GM12865 (cell line): ENCODE measurements at regions not wholly inside any gene's neighbourhood (a gene's known extent, or its start where the extent isn't known, plus 50 kb on each side); places are given as distances from the start of the nearest gene placed in this dataset.

Source experiments
- DNase-seq: peaks from one replicate; pipeline ENCODE4 v3.0.0; 2010; ENCODE audit warnings: low read depth
- H3K4me3 ChIP-seq: 2 replicates; pipeline ENCODE4 v1.5.1; 2011; ENCODE audit warnings: mild to moderate bottlenecking, low read depth, low read length, control low read depth
- CTCF ChIP-seq: IDR thresholded peaks from 2 replicates; pipeline ENCODE4 v1.5.1; 2011; ENCODE audit warnings: low read length, control low read depth, low read depth, inconsistent platforms; ENCODE audit not compliant: insufficient read depth; ENCODE audit errors: missing control alignments

DNA sequence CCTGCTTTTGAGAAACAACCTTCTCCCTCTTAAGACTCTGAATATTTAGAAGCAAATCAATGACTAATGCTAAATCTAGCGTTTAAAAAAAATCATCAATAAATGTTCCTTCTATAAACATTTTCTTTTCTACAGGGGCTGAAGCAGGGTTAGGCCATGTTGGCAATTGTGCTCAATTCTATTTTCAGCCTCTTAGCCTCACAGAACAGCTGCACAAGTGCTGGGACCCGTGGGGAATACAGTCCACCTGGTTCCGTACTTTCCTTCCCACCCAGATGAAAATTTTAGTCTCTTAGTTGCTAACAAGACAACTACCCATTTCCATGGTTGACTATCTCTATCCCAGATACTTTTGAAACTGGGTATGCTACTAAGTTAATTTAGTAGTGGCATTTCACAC is 138.6 kb downstream of the RPS12 start:
- H3K4me3 ChIP-seq, result no peak overlapping the region
- TF ChIP-seq CTCF, result no peak
- DNase-seq, result no peak

DNA sequence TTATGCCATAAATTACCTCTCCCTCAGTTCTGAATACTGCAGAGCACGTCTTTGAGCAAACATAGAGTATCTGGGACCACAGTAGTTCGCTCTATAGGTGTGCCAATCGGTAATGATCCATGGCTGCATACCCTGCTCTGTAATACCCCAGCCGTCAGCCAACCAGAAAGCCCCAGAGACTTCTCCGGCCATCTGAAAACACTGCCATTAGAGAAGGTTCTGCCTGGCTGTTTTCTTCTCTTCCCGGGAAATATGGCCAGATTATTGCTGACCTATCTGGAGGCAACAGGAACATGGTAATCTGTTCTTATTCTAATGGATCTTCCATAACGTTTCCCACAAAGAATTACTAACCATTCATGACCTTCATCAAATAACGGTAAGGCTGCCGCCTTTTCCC is 139.9 kb downstream of the RPS12 start:
- no peak for DNase-seq
- no peak overlapping the region for H3K4me3 ChIP-seq
- TF ChIP-seq CTCF, result no peak

DNA sequence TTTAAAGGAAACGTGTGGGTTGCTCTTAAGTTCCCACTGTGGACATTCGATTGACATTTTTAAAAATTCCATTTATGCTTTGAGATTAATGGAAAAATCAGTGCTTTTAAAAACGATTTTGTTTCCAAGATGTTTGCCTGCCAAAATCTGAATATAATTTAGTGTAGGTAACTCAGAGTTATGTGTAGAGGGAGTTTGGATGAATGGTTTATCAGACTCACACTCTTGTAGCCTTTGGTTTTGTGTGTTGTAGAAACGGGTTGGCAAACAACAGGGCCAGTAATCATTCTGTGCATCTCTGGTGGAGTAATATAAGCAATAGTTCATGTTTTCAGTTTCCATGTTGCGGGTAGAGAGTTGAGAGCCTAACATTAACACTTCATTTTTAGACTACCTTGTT is 140.6 kb downstream of the RPS12 start:
- no peak for TF ChIP-seq CTCF
- no peak overlapping the region for H3K4me3 ChIP-seq
- DNase-seq, result no peak

GRCh38 chr6:132959639-132960326 is 145.4 kb downstream of the RPS12 start:
- TF ChIP-seq CTCF, result no peak
- H3K4me3 ChIP-seq, result no peak overlapping the region
- no peak for DNase-seq

GRCh38 chr6:132960720-132961119 is 146.4 kb downstream of the RPS12 start:
- TF ChIP-seq CTCF, result no peak
- no peak overlapping the region for H3K4me3 ChIP-seq
- no peak for DNase-seq

DNA sequence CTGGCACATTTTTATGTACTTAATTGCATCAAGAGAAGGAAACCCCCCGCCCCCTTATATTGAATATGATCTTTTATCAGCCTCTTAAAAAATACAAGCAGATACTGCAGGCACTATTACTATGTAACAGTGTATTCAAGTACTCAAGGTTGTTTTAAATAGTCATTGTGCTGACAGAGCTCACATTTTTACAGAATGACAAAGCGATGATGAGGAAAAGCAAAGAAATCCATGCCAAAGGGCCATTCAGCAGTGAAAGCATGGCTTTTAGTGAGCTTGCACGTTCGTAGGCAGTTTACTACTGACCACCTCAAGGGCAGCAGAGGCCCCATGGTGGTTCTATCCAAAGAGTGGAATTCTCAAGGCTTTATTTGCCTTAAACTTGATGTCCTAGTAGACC is 146.8 kb downstream of the RPS12 start:
- TF ChIP-seq CTCF, result no peak
- DNase-seq, result no peak
- H3K4me3 ChIP-seq, result no peak overlapping the region

DNA sequence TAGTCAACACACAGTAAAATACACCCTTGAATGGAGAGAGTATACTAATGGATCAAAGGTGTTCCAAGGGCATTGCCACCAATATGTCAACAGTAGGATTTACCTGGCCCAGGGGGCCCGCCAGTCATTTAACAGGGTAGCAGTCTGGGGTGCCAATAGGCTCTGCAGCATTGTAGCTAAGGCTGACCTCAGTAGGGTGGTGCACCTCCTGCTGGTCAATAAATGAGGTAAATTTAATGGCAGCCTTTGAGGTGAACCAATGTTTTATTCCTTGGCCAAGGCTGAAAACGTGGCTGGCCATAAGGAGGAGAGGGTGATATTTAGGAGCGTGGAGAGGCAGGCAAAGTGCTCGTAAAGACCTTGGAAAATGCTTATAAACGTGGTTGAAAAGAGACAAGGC is 147.2 kb downstream of the RPS12 start:
- peak; percentile 27 for DNase-seq
- no peak overlapping the region for H3K4me3 ChIP-seq
- peak; percentile 35 for TF ChIP-seq CTCF
